ENCODE measurements at regions not wholly inside any gene's neighbourhood (a gene's known extent, or its start where the extent isn't known, plus 50 kb on each side); places are given as distances from the start of the nearest gene placed in this dataset.

GRCh38 chr10:131781791-131782190 is 119.0 kb upstream of the PPP2R2D start:
- DNase-seq, result no peak

GRCh38 chr10:131784363-131785120 is 116.3 kb upstream of the PPP2R2D start:
- DNase-seq, result no peak

- no peak for DNase-seq
Measured at GRCh38 chr10:131785121-131785460, 115.7 kb upstream of the PPP2R2D start.

GRCh38 chr10:131786756-131787605 is 113.8 kb upstream of the PPP2R2D start:
- DNase-seq, result no peak

- no peak for DNase-seq
Measured at GRCh38 chr10:131787961-131788360, 112.8 kb upstream of the PPP2R2D start.

- DNase-seq, result no peak
Measured at GRCh38 chr10:131788386-131788785, 112.4 kb upstream of the PPP2R2D start.

- DNase-seq, result no peak
Measured at GRCh38 chr10:131789516-131789915, 111.3 kb upstream of the PPP2R2D start.

GRCh38 chr10:131790021-131790420 is 110.8 kb upstream of the PPP2R2D start:
- no peak for DNase-seq

GRCh38 chr10:131792011-131792651 is 108.7 kb upstream of the PPP2R2D start:
- DNase-seq, result no peak

- DNase-seq, result no peak
Measured at GRCh38 chr10:131792809-131793208, 108.0 kb upstream of the PPP2R2D start.

- no peak for DNase-seq
Measured at GRCh38 chr10:131795761-131796160, 105.0 kb upstream of the PPP2R2D start.

- DNase-seq, result no peak
Measured at GRCh38 chr10:131797626-131798025, 103.2 kb upstream of the PPP2R2D start.

GRCh38 chr10:131799429-131799828 is 101.4 kb upstream of the PPP2R2D start:
- DNase-seq, result no peak

GRCh38 chr10:131802156-131802915 is 98.5 kb upstream of the PPP2R2D start:
- DNase-seq, result no peak

GRCh38 chr10:131802996-131803395 is 97.8 kb upstream of the PPP2R2D start:
- no peak for DNase-seq

GRCh38 chr10:131803860-131804425 is 96.9 kb upstream of the PPP2R2D start:
- no peak for DNase-seq

- no peak for DNase-seq
Measured at GRCh38 chr10:131804551-131805295, 96.1 kb upstream of the PPP2R2D start.

- DNase-seq, result no peak
Measured at GRCh38 chr10:131805696-131806095, 95.1 kb upstream of the PPP2R2D start.

- DNase-seq, result no peak
Measured at GRCh38 chr10:131806146-131806545, 94.7 kb upstream of the PPP2R2D start.

GRCh38 chr10:131806646-131807317 is 94.0 kb upstream of the PPP2R2D start:
- no peak for DNase-seq

GRCh38 chr10:131808370-131808930 is 92.4 kb upstream of the PPP2R2D start:
- DNase-seq, result no peak
